A204.1 (cell line): ENCODE measurements at regions not wholly inside any gene's neighbourhood (a gene's known extent, or its start where the extent isn't known, plus 50 kb on each side); places are given as distances from the start of the nearest gene placed in this dataset.

Experiments used
- FAIRE-seq: peaks from 2 replicates; lab custom pipeline; 2012; peaks lifted over from hg19 to GRCh38; lab: Jason Lieb, UNC

GRCh38 chr18:78376046-78376445 lies 603.6 kb upstream of the SALL3 start:
- FAIRE-seq, result no peak

DNA sequence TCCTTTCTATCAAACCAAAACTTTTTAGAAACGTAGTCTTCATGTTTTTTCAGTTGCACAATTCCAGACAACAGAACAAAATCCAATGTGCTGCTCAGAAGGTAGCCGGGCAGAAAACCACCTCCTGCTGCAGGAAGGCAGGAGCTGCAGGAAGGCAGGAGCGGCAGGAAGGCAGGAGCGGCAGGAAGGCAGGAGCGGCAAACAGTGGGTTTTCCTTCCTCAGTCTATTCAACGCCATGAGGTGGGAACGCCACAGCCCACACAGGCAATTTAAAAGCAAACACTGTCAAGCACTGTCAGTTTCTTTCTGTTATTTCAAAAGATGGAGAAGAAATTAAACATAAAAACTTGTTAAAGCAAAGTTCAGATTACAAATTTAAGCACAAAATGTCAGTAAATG lies 601.2 kb upstream of the SALL3 start:
- no peak for FAIRE-seq

GRCh38 chr18:78378983-78379382 lies 600.6 kb upstream of the SALL3 start:
- FAIRE-seq, result no peak

- no peak for FAIRE-seq
Observed at GRCh38 chr18:78390348-78390951, 589.2 kb upstream of the SALL3 start.

DNA sequence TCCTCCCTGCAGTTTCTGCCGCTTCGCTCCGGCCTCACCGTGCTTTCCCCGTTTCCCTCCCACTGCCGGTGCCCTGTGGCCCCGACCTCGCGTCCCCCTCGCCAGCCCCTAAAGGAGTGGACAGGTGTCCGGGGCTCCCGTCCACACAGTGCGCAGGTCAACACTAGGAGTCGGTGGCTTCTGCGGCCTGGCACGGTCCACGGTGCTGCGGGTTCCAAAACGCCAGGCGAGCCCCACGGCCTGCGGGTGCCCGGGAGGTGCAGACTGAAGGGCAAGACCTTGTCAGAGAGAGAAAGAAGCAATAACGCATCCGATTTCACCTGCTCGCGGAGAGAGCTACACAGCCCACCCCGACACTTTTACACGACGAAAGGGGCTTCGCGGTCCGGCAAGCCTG lies 588.7 kb upstream of the SALL3 start:
- no peak for FAIRE-seq

- no peak for FAIRE-seq
Observed at GRCh38 chr18:78393086-78393862, 586.3 kb upstream of the SALL3 start.

- FAIRE-seq, result no peak
Observed at GRCh38 chr18:78396077-78396476, 583.5 kb upstream of the SALL3 start.

DNA sequence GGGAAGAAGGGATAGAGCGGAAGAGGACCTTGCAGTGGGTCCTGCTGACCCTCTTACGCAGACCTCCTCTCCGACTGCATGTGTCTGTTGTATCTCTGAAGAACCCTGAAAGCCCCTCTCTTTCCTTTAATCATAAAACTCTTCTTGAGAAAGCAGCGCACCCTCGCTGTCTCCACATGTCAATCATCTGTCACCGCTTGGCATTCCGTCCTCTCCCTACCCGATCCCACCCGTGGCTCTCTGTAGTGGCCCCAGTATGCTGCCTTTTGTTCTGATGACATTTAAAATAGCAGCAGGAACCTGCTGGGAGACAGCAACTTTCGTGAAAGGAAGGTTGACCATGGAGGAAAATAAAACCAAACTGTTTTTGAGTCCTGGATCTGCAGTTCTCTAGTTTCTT lies 582.9 kb upstream of the SALL3 start:
- no peak for FAIRE-seq

- FAIRE-seq, result no peak
Observed at GRCh38 chr18:78399992-78400503, 579.6 kb upstream of the SALL3 start.

GRCh38 chr18:78402440-78402839 lies 577.2 kb upstream of the SALL3 start:
- no peak for FAIRE-seq

GRCh38 chr18:78402966-78403365 lies 576.7 kb upstream of the SALL3 start:
- FAIRE-seq, result no peak

GRCh38 chr18:78403371-78403770 lies 576.2 kb upstream of the SALL3 start:
- no peak for FAIRE-seq

- no peak for FAIRE-seq
Observed at GRCh38 chr18:78405763-78406162, 573.9 kb upstream of the SALL3 start.

GRCh38 chr18:78406743-78407465 lies 572.7 kb upstream of the SALL3 start:
- no peak for FAIRE-seq

DNA sequence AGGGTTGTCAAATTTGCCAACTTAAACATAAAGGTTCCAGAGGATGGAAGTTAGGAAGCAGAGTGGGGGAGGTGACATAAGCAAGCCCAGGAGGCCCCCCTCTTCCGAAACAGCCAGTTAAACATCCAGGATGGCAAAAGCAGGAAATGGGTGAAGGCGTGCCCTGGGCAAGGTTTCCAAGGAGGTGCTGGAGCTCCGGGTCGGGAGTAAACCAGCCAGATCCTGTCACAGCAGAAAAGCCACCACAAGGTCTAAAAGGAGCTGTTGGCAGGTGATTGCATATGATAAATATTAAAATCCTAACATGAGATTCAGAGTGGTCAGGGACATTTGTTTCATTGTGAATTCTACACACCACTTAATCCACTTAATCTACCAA lies 572.2 kb upstream of the SALL3 start:
- FAIRE-seq, result no peak

- FAIRE-seq, result no peak
Observed at GRCh38 chr18:78408623-78409022, 571.0 kb upstream of the SALL3 start.

GRCh38 chr18:78410094-78410786 lies 569.4 kb upstream of the SALL3 start:
- FAIRE-seq, result no peak

DNA sequence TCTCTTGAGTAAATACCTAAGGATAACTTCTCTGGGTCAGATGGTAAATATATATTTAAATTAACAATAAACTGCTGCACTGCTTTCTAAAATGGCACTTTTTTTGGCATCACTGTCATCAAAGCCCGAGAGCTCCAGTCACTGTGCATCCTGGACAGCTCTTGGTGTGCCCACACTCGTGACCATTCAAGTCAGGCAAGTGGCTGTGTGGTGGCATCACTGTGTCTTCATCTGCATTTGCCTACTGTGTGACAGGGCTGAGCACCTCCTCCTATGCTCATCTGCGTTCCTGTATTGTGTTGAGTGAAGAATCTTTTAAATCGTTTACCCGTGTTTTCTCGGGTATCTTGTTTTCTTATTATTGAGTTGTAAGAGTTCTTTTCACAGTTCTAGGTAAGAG lies 568.1 kb upstream of the SALL3 start:
- FAIRE-seq, result no peak

GRCh38 chr18:78414302-78414701 lies 565.3 kb upstream of the SALL3 start:
- FAIRE-seq, result no peak

- no peak for FAIRE-seq
Observed at GRCh38 chr18:78416853-78417252, 562.8 kb upstream of the SALL3 start.

GRCh38 chr18:78418379-78418778 lies 561.2 kb upstream of the SALL3 start:
- FAIRE-seq, result no peak

DNA sequence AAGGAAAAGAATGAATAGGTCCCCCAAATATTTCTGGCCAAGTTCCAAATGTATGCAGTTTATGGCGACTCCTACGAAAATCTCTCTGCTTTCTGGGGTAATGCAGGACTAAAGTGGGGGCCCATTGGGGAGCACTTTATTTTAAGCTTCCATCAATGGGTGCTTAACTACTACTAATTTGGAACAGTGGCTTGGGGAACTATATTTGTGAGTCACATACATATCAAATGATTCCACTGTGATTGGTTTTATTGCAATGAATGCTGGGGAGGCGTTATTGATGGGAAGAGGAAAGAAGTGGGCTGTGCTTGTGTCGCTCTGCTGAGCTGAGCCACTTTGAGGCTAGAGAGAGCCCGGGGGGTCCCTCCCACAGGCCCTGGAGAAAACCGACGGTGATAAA lies 560.4 kb upstream of the SALL3 start:
- no peak for FAIRE-seq

- no peak for FAIRE-seq
Observed at GRCh38 chr18:78420116-78420515, 559.5 kb upstream of the SALL3 start.
